Spleen (tissue), 11 donors: ENCODE measurements at regions not wholly inside any gene's neighbourhood (a gene's known extent, or its start where the extent isn't known, plus 50 kb on each side); places are given as distances from the start of the nearest gene placed in this dataset.
"Not testable (repeated sequence)": the region's sequence is repeated elsewhere in the genome, so short reads cannot be mapped to it uniquely, and the experiment has no call there.

Experiments
- DNase-seq: peaks from one replicate; pipeline ENCODE4 v3.0.0-alpha.2; 2020
- H3K27ac ChIP-seq, 8 donors: fragments of 200-600 bp; sonication (generic) in 7 of 8; 1 replicate in 4 of 8; 2 replicates in 4 of 8; pipeline versions ENCODE4 v1.5.0 to v1.8.0; 2016 to 2021; ENCODE audit warnings: inconsistent platforms in 4 of 8, mild to moderate bottlenecking in 4 of 8, moderate library complexity in 1 of 8
- H3K27me3 ChIP-seq, 7 donors: fragments of 200-600 bp; sonication (generic) in 6 of 7; replicated peaks in 1 of 7; 1 replicate in 4 of 7; 2 replicates in 3 of 7; pipeline versions ENCODE4 v1.5.0 to v1.8.0; 2016 to 2021; ENCODE audit warnings: inconsistent platforms in 3 of 7, mild to moderate bottlenecking in 1 of 7
- H3K36me3 ChIP-seq, 6 donors: fragments of 200-600 bp; sonication (generic) in 5 of 6; 1 replicate in 4 of 6; 2 replicates in 2 of 6; pipeline versions ENCODE4 v1.5.0 to v1.8.0; 2016 to 2021; ENCODE audit warnings: inconsistent platforms in 2 of 6
- H3K4me1 ChIP-seq, 6 donors: fragments of 200-600 bp; sonication (generic) in 5 of 6; 1 replicate in 3 of 6; 2 replicates in 3 of 6; pipeline versions ENCODE4 v1.5.0 to v1.8.0; 2016 to 2021; ENCODE audit warnings: inconsistent platforms in 3 of 6
- H3K4me3 ChIP-seq, 8 donors: fragments of 200-600 bp; sonication (generic) in 7 of 8; 1 replicate in 4 of 8; 2 replicates in 4 of 8; pipeline versions ENCODE4 v1.5.0 to v1.8.0; 2016 to 2021; ENCODE audit warnings: inconsistent platforms in 4 of 8, mild to moderate bottlenecking in 4 of 8, moderate library complexity in 2 of 8
- H3K9me3 ChIP-seq, 8 donors: fragments of 200-600 bp; sonication (generic) in 7 of 8; 1 replicate in 4 of 8; 2 replicates in 4 of 8; pipeline versions ENCODE4 v1.5.0 to v1.8.0; 2016 to 2021; ENCODE audit warnings: inconsistent platforms in 4 of 8
- CTCF ChIP-seq, 11 experiments: fragments of 200-600 bp in 7 of 11; fragments of 450-650 bp in 4 of 11; sonication (generic) in 4 of 11; IDR thresholded peaks in 8 of 11; conservative IDR thresholded peaks in 3 of 11; 1 replicate in 7 of 11; 2 replicates in 4 of 11; pipeline versions ENCODE4 v1.4.0 to v1.8.0; 2016 to 2021; ENCODE audit warnings: antibody characterized with exemption in 11 of 11, inconsistent platforms in 4 of 11, mild to moderate bottlenecking in 1 of 11
- POLR2A ChIP-seq, 3 donors: fragments of 450-650 bp; IDR thresholded peaks; one replicate each; pipeline ENCODE4 v1.5.1; 2017; ENCODE audit warnings: antibody characterized with exemption in 3 of 3, mild to moderate bottlenecking in 1 of 3
- POLR2AphosphoS5 ChIP-seq, 3 donors: sonication (generic); formaldehyde crosslinking; IDR thresholded peaks; one replicate each; pipeline ENCODE4 v1.5.1; 2017; ENCODE audit warnings: antibody characterized with exemption in 3 of 3
- WGBS, 5 donors: extraction: QIAGEN DNeasy Blood & Tissue Kit in 3 of 5; methylation state at CpG; one replicate each; pipeline versions ENCODE4 v1.1.5 to v1.1.7; 2013 to 2018; 5-methylcytosine and 5-hydroxymethylcytosine counted together
- intact Hi-C: fragments of 100-400 bp; cut with DNase I; formaldehyde crosslinking; loops from one replicate; pipeline ENCODE4 v1.15.0; 2023; ENCODE audit warnings: low total_unique reads
- donor health status: healthy with polysubstance abuse.
- donor health status: DM: no; HTN: no; CAD: no; lungs with moderate emphysema.
- donor health status: DM: no; HTN: no; CAD: no.
- donor health status: Bipolar disorder and iron deficiency.
- donor health status: healthy.
- donor health status: DM: no; HTN: no; CAD: no.
- donor health status: DM: yes; HTN: yes; CAD: no.

GRCh38 chr6:84870672-84871071, 106.3 kb upstream of the TBX18 start:
- H3K9me3 ChIP-seq: peaks cover 0 to 3% (median 0%) of the 10 kb centered on the region in 8 donors

GRCh38 chr6:84868149-84868548, 103.8 kb upstream of the TBX18 start:
- Histone ChIP-seq H3K4me3 (no peak overlapping the region), H3K9me3 (peaks cover 0 to 3% (median 0%) of the 10 kb centered on the region in 8 donors), H3K27me3 (no peaks in the 10 kb centered on the region), H3K27ac (no peak overlapping the region), H3K36me3 (no peaks in the 10 kb centered on the region), H3K4me1 (no peaks in the 10 kb centered on the region)
- intact Hi-C loops: no loop called here
- DNase-seq: no peak
- TF ChIP-seq POLR2AphosphoS5 (IDR thresholded peaks at IDR 0.05) (no peak), POLR2A (IDR thresholded peaks at IDR 0.05) (no peak), CTCF (IDR thresholded peaks at IDR 0.05 in 8 of 11, conservative IDR thresholded peaks at IDR 0.05 in 3 of 11) (no peak)

More at GRCh38 chr6:84870672-84871071, 106.3 kb upstream of the TBX18 start:
- intact Hi-C loops: no loop called here
- Histone ChIP-seq H3K27me3 (no peaks in the 10 kb centered on the region), H3K4me3 (no peak overlapping the region), H3K4me1 (no peaks in the 10 kb centered on the region), H3K36me3 (no peaks in the 10 kb centered on the region), H3K27ac (no peak overlapping the region)
- no peak for TF ChIP-seq POLR2A (IDR thresholded peaks at IDR 0.05)
- no peak for TF ChIP-seq POLR2AphosphoS5 (IDR thresholded peaks at IDR 0.05)
- TF ChIP-seq CTCF (IDR thresholded peaks at IDR 0.05 in 8 of 11, conservative IDR thresholded peaks at IDR 0.05 in 3 of 11): no peak
- 52 to 67% (median 61%) methylated on average over 2 of the region's 2 CpGs for WGBS, 5 donors
- DNase-seq: no peak

DNA sequence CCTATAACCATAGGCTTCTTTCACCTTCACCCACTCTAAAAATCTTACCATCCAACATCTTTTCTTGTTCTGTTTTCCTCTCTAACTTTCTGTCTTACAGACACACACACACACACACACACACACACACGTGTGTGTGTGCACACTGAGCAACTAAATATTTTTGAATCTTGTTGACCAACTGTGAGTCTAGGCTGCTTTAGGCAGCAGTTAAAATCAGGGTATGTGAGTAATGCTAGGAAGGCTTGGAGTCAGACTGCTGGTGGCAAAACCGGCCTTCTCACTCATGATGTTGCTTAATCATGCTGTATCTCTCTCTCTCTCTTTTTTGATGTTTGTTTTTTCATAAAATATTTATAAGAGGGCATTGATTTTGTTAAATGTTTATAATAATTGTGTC, 103.1 kb upstream of the TBX18 start:
- TF ChIP-seq CTCF (IDR thresholded peaks at IDR 0.05 in 8 of 11, conservative IDR thresholded peaks at IDR 0.05 in 3 of 11): no peak
- TF ChIP-seq POLR2A (IDR thresholded peaks at IDR 0.05): no peak
- TF ChIP-seq POLR2AphosphoS5 (IDR thresholded peaks at IDR 0.05): no peak
- H3K27ac ChIP-seq: no peak overlapping the region

GRCh38 chr6:84866715-84867114, 102.3 kb upstream of the TBX18 start:
- intact Hi-C loops: no loop called here
- whole genome bisulfite sequencing, 5 donors: 47 to 64% (median 54%) methylated on average over 1 of the region's 1 CpG
- no peak for DNase-seq
- Histone ChIP-seq H3K9me3 (peaks cover 0 to 3% (median 0%) of the 10 kb centered on the region in 8 donors), H3K4me1 (no peaks in the 10 kb centered on the region), H3K27ac (no peak overlapping the region), H3K36me3 (no peaks in the 10 kb centered on the region), H3K4me3 (no peak overlapping the region), H3K27me3 (no peaks in the 10 kb centered on the region)
- TF ChIP-seq CTCF (IDR thresholded peaks at IDR 0.05 in 8 of 11, conservative IDR thresholded peaks at IDR 0.05 in 3 of 11) (no peak), POLR2A (IDR thresholded peaks at IDR 0.05) (no peak)

More for the DNA sequence above, 103.1 kb upstream of the TBX18 start:
- H3K4me3 ChIP-seq: no peak overlapping the region
- peaks cover 0 to 3% (median 0%) of the 10 kb centered on the region in 8 donors for H3K9me3 ChIP-seq
- H3K36me3 ChIP-seq: no peaks in the 10 kb centered on the region
- DNase-seq: no peak
- WGBS, 5 donors: 47 to 61% (median 53%) methylated on average over 2 of the region's 2 CpGs
- intact Hi-C loops: no loop called here
- H3K27me3 ChIP-seq: no peaks in the 10 kb centered on the region
- H3K4me1 ChIP-seq: no peaks in the 10 kb centered on the region

DNA sequence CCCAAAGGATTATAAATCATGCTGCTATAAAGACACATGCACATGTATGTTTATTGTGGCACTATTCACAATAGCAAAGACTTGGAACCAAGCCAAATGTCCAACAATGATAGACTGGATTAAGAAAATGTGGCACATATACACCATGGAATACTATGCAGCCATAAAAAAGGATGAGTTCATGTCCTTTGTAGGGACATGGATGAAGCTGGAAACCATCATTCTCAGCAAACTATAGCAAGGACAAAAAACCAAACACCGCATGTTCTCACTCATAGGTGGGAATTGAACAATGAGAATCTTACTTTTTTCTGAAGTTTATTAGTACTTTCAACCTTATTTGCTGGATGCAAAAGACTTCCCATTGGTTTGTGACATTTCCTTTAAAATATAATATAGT, 101.0 kb upstream of the TBX18 start:
- intact Hi-C loops, H3K36me3 ChIP-seq, H3K9me3 ChIP-seq, H3K4me3 ChIP-seq, H3K27ac ChIP-seq, H3K4me1 ChIP-seq, DNase-seq, H3K27me3 ChIP-seq: not testable (repeated sequence)
- WGBS, 5 donors: 85 to 100% (median 95%) methylated on average over 1 of the region's 1 CpG
